ENCODE measurements at regions not wholly inside any gene's neighbourhood (a gene's known extent, or its start where the extent isn't known, plus 50 kb on each side); places are given as distances from the start of the nearest gene placed in this dataset.

GRCh38 chr10:78210548-78210947, 176.9 kb downstream of the RPS24 start:
- BruUV-seq (replicated peaks), result no TSS peak
- no peaks in the 10 kb centered on the region for H3K9me3 ChIP-seq (ENCODE audit: control insufficient read depth in 1 of 2, insufficient read depth in 1 of 2, low read depth in 1 of 2, low read length in 2 of 2)
- H3K4me3 ChIP-seq (replicated peaks in 1 of 2; ENCODE audit: low read depth in 1 of 2, low read length in 2 of 2), result no peak overlapping the region
- H3K9ac ChIP-seq (ENCODE audit: low read length), result no peak overlapping the region
- no peak overlapping the region for H2AFZ ChIP-seq (ENCODE audit: low read depth, low read length, poor library complexity, severe bottlenecking)
- peaks cover 9% of the 10 kb centered on the region; the same call in 1 of the 2 replicates for H3K27me3 ChIP-seq (ENCODE audit: insufficient read depth, low read length)
- no peak overlapping the region for H3K27ac ChIP-seq (ENCODE audit: low read depth, low read length)
- ChIA-PET RAD21 (ENCODE audit: low non-redundant PET in 1 of 2, low total read pairs in 2 of 2, uncharacterized antibody in 2 of 2, unreplicated experiment in 2 of 2) (no interaction called here), POLR2A (no interaction called here), CTCF (no interaction called here)
- DNase-seq (ENCODE audit: low read depth, low spot score) (no peak), ATAC-seq (no peak)
- no peak for TF ChIP-seq POLR2A (IDR thresholded peaks at IDR 0.05; ENCODE audit: borderline replicate concordance, extremely low read depth, insufficient read depth, insufficient read length)
- TF ChIP-seq TCF7L2 (IDR thresholded peaks at IDR 0.05; ENCODE audit: borderline replicate concordance, extremely low read depth, insufficient read depth, insufficient read length), result no peak
- TF ChIP-seq POLR2AphosphoS5 (IDR thresholded peaks at IDR 0.05; ENCODE audit: low read depth, low read length), result no peak
- TF ChIP-seq MAX (IDR thresholded peaks at IDR 0.05), result no peak
- TF ChIP-seq ELF1 (IDR thresholded peaks at IDR 0.05; ENCODE audit: borderline replicate concordance, low read depth), result no peak
- TF ChIP-seq REST (IDR thresholded peaks at IDR 0.05; ENCODE audit: low read depth), result no peak
- TF ChIP-seq ZNF274 (IDR thresholded peaks at IDR 0.05; ENCODE audit: low read depth, low read length), result no peak
- TF ChIP-seq SP1 (IDR thresholded peaks at IDR 0.05; ENCODE audit: low read depth), result no peak
- no peak for TF ChIP-seq JUND (IDR thresholded peaks at IDR 0.05)
- TF ChIP-seq RAD21 (IDR thresholded peaks at IDR 0.05; ENCODE audit: low read depth), result no peak
- no peak for TF ChIP-seq ZBTB33 (IDR thresholded peaks at IDR 0.05; ENCODE audit: extremely low read depth, insufficient replicate concordance, low read length)
- no peak for TF ChIP-seq CBX3 (IDR thresholded peaks at IDR 0.05; ENCODE audit: low read depth)
- TF ChIP-seq YY1 (IDR thresholded peaks at IDR 0.05; ENCODE audit: extremely low read depth, insufficient replicate concordance, low read depth, low read length), result no peak
- no peak for TF ChIP-seq ATF3 (IDR thresholded peaks at IDR 0.05)
- no peak for TF ChIP-seq SIN3A (IDR thresholded peaks at IDR 0.05; ENCODE audit: low read depth)
- TF ChIP-seq FOSL1 (IDR thresholded peaks at IDR 0.05; ENCODE audit: low read depth), result no peak
- no peak for TF ChIP-seq CEBPB (IDR thresholded peaks at IDR 0.05; ENCODE audit: low read depth)
- TF ChIP-seq SRF (IDR thresholded peaks at IDR 0.05; ENCODE audit: low read depth), result no peak
- TF ChIP-seq ZFX (IDR thresholded peaks at IDR 0.05), result no peak
- TF ChIP-seq CTCF (IDR thresholded peaks at IDR 0.05 in 2 of 3, conservative IDR thresholded peaks at IDR 0.05 in 1 of 3; ENCODE audit: borderline replicate concordance in 1 of 3, insufficient read depth in 1 of 3, low read depth in 2 of 3, low read length in 2 of 3), result no peak
- no peaks in the 10 kb centered on the region for H3K79me2 ChIP-seq (ENCODE audit: insufficient read depth, low read length)
- H3K4me1 ChIP-seq (ENCODE audit: control insufficient read depth in 1 of 2, insufficient read depth in 2 of 2, low read length in 2 of 2), result no peaks in the 10 kb centered on the region
- no peaks in the 10 kb centered on the region for H4K20me1 ChIP-seq (ENCODE audit: insufficient read depth)
- intact Hi-C loops (cut with micrococcal nuclease), result loop anchor here (5.0 kb wide), 1 partner anchor 447 kb away; no protein-coding TSS in a partner anchor
- no peak overlapping the region for H3K4me2 ChIP-seq (ENCODE audit: low read length)
- H3K36me3 ChIP-seq (ENCODE audit: control insufficient read depth in 1 of 2, insufficient read depth in 2 of 2, low read length in 2 of 2), result no peaks in the 10 kb centered on the region
- no peaks in the 10 kb centered on the region for H3K9me2 ChIP-seq (ENCODE audit: insufficient read depth)

All from HCT116 (cell line).